GM23338 (cell line): ENCODE measurements at regions not wholly inside any gene's neighbourhood (a gene's known extent, or its start where the extent isn't known, plus 50 kb on each side); places are given as distances from the start of the nearest gene placed in this dataset.

ENCODE experiments used
- ATAC-seq: fragments of 200-7000 bp; cut with Tn5 transposase; 3 replicates; pipeline ENCODE4 v1.9.1; 2020
- DNase-seq: peaks from one replicate; pipeline ENCODE4 v3.0.0-alpha.2; 2015; ENCODE audit warnings: low spot score
- H2AFZ ChIP-seq: fragments of 200-600 bp; sonication (generic); 2 replicates; pipeline ENCODE4 v1.8.0; 2016; ENCODE audit warnings: antibody characterized with exemption, mild to moderate bottlenecking, moderate library complexity
- H3F3A ChIP-seq: fragments of 200-600 bp; sonication (generic); replicated peaks from 2 replicates; pipeline ENCODE4 v1.8.0; 2017; ENCODE audit warnings: antibody characterized with exemption, mixed run types, low read depth
- H3K27ac ChIP-seq: fragments of 200-600 bp; sonication (generic); 2 replicates; pipeline ENCODE4 v1.6.1; 2016; ENCODE audit warnings: low read depth
- H3K27me3 ChIP-seq: fragments of 200-600 bp; sonication (generic); 2 replicates; pipeline ENCODE4 v1.8.0; 2016; ENCODE audit warnings: mild to moderate bottlenecking, mixed run types, moderate library complexity; ENCODE audit not compliant: insufficient read depth
- H3K36me3 ChIP-seq: fragments of 200-600 bp; sonication (generic); 2 replicates; pipeline ENCODE4 v1.8.0; 2016; ENCODE audit warnings: mild to moderate bottlenecking; ENCODE audit not compliant: insufficient read depth
- H3K4me1 ChIP-seq: fragments of 200-600 bp; sonication (generic); 2 replicates; pipeline ENCODE4 v1.8.0; 2016; ENCODE audit warnings: mild to moderate bottlenecking, moderate library complexity; ENCODE audit not compliant: insufficient read depth
- H3K4me2 ChIP-seq: fragments of 200-600 bp; sonication (generic); 2 replicates; pipeline ENCODE4 v1.7.1; 2017; ENCODE audit warnings: mixed run types
- H3K4me3 ChIP-seq: fragments of 200-600 bp; sonication (generic); 2 replicates; pipeline ENCODE4 v1.6.1; 2016; ENCODE audit warnings: mixed run types
- H3K79me2 ChIP-seq: fragments of 200-600 bp; sonication (generic); replicated peaks from 2 replicates; pipeline ENCODE4 v1.8.0; 2017; ENCODE audit warnings: mild to moderate bottlenecking; ENCODE audit not compliant: insufficient read depth
- H3K9me2 ChIP-seq: fragments of 200-600 bp; sonication (generic); 2 replicates; pipeline ENCODE4 v1.8.0; 2017; ENCODE audit not compliant: insufficient read depth
- H4K20me1 ChIP-seq: fragments of 200-600 bp; sonication (generic); replicated peaks from 2 replicates; pipeline ENCODE4 v1.8.0; 2017; ENCODE audit warnings: mild to moderate bottlenecking; ENCODE audit not compliant: insufficient read depth
- H3K27ac Mint-ChIP-seq: 2 replicates; pipeline ENCODE4 v1.8.0; 2020; ENCODE audit warnings: inconsistent platforms, mild to moderate bottlenecking, moderate library complexity, mixed read lengths
- H3K27me3 Mint-ChIP-seq: 3 replicates; pipeline ENCODE4 v1.8.0; 2022; ENCODE audit warnings: low read depth, mild to moderate bottlenecking, moderate library complexity, mixed read lengths, inconsistent platforms; ENCODE audit not compliant: insufficient read depth, poor library complexity
- H3K36me3 Mint-ChIP-seq: 3 replicates; pipeline ENCODE4 v1.8.0; 2021; ENCODE audit warnings: low read depth, mild to moderate bottlenecking, inconsistent platforms, moderate library complexity, mixed read lengths
- H3K4me1 Mint-ChIP-seq: 3 replicates; pipeline ENCODE4 v1.8.0; 2020; ENCODE audit warnings: mild to moderate bottlenecking, inconsistent platforms, mixed read lengths
- H3K4me3 Mint-ChIP-seq: 3 replicates; pipeline ENCODE4 v1.8.0; 2021; ENCODE audit warnings: moderate library complexity, mild to moderate bottlenecking, inconsistent platforms, mixed read lengths
- H3K9me3 Mint-ChIP-seq: 3 replicates; pipeline ENCODE4 v1.8.0; 2020; ENCODE audit warnings: moderate library complexity, mild to moderate bottlenecking, inconsistent platforms, mixed read lengths
- CREB1 ChIP-seq: fragments of 250-450 bp; sonication (Bioruptor Pico); IDR thresholded peaks from 2 replicates; pipeline ENCODE4 v1.5.0; 2020; ENCODE audit warnings: low read depth, mild to moderate bottlenecking, moderate library complexity
- EZH2 ChIP-seq: fragments of 200-600 bp; sonication (generic); IDR thresholded peaks from one replicate; pipeline ENCODE4 v1.8.0; 2017; ENCODE audit warnings: antibody characterized with exemption, mild to moderate bottlenecking, low read depth; ENCODE audit not compliant: unreplicated experiment
- EZH2phosphoT487 ChIP-seq: fragments of 200-600 bp; sonication (generic); IDR thresholded peaks from one replicate; pipeline ENCODE4 v1.8.1; 2018; ENCODE audit warnings: antibody characterized with exemption; ENCODE audit not compliant: unreplicated experiment
- JUNB ChIP-seq: IDR thresholded peaks from one replicate; pipeline ENCODE4 v1.6.1; 2016; ENCODE audit warnings: antibody characterized with exemption; ENCODE audit not compliant: unreplicated experiment
- REST ChIP-seq: IDR thresholded peaks from one replicate; pipeline ENCODE4 v1.6.1; 2018; ENCODE audit warnings: antibody characterized with exemption; ENCODE audit not compliant: unreplicated experiment
- STAT1 ChIP-seq: IDR thresholded peaks from one replicate; pipeline ENCODE4 v1.6.1; 2016; ENCODE audit warnings: antibody characterized with exemption; ENCODE audit not compliant: unreplicated experiment
- ZNF114 ChIP-seq: fragments of 250-450 bp; sonication (Bioruptor Pico); IDR thresholded peaks from 2 replicates; pipeline ENCODE4 v1.5.0; 2020; ENCODE audit warnings: mild to moderate bottlenecking, moderate library complexity
- TF ChIP-seq, protein P1 (sequence below), 2 experiments: fragments of 200-600 bp in 1 of 2; sonication (generic) in 1 of 2; conservative IDR thresholded peaks; 2 replicates each; pipeline versions ENCODE4 v1.5.1 to v1.6.1; 2016 to 2017; ENCODE audit warnings: antibody characterized with exemption in 2 of 2, low read depth in 2 of 2, mild to moderate bottlenecking in 2 of 2, moderate library complexity in 1 of 2
- TF ChIP-seq, protein P2 (sequence below): fragments of 250-450 bp; sonication (Bioruptor Pico); IDR thresholded peaks from 2 replicates; pipeline ENCODE4 v1.5.0; 2020; ENCODE audit warnings: mild to moderate bottlenecking, moderate library complexity

DNA sequence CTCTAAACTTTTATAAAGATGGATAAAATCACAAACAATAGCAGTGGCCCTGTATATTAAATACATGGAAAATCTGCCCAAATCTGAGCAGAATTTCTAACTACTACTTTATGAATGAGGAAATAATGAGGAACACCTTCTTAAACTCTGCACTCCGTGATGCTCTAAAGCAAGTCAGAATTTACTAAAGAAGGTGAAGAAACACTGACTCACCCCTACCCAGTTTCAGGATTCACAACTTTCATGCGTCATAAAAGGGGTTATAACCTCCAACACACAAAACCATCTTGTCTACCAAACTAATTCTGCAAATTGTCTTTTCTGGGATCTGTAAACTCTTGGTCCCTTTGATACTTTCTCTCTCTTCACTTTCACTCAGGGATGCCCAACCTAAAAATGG lies 561.1 kb upstream of the ACO1 start (continued):
- TF ChIP-seq REST (no peak), CREB1 (CRISPR knock-in tag) (no peak), ZNF114 (CRISPR knock-in tag) (no peak), EZH2phosphoT487 (no peak), STAT1 (no peak), JUNB (no peak)
- TF ChIP-seq, protein P1, sequence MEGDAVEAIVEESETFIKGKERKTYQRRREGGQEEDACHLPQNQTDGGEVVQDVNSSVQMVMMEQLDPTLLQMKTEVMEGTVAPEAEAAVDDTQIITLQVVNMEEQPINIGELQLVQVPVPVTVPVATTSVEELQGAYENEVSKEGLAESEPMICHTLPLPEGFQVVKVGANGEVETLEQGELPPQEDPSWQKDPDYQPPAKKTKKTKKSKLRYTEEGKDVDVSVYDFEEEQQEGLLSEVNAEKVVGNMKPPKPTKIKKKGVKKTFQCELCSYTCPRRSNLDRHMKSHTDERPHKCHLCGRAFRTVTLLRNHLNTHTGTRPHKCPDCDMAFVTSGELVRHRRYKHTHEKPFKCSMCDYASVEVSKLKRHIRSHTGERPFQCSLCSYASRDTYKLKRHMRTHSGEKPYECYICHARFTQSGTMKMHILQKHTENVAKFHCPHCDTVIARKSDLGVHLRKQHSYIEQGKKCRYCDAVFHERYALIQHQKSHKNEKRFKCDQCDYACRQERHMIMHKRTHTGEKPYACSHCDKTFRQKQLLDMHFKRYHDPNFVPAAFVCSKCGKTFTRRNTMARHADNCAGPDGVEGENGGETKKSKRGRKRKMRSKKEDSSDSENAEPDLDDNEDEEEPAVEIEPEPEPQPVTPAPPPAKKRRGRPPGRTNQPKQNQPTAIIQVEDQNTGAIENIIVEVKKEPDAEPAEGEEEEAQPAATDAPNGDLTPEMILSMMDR (conservative IDR thresholded peaks at IDR 0.05; ENCODE audit: low read depth in 2 of 2): no peak

DNA sequence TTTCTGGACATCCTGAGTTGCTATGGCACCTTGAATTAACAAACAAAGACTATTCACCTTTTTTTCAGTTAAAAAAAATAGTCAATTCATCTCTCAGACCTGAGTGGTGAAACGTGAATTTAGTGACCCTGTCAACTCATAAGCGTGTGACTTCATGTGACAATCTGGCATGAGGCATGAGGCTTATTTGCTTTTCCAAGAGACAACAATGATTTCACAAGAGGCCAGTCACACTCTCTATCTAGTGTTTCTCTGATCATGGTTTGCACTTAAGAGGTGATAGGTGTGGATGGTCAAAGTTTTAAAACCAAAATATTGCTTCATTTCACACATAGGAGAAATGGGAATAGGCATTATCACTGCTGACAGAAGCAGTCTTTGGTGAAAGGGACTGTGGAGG lies 559.6 kb upstream of the ACO1 start:
- Histone ChIP-seq H3K4me2 (no peak overlapping the region), H3K4me3 (no peak overlapping the region), H3K27ac (no peak overlapping the region), H3K9me2 (0 out of 2 replicates have a peak, but pooled peaks cover 3% of the 10 kb centered on the region), H3K4me1 (peaks cover 9% of the 10 kb centered on the region; the same call in 1 of the 2 replicates), H3K36me3 (no peaks in the 10 kb centered on the region), H3K79me2 (no peaks in the 10 kb centered on the region), H3F3A (no peaks in the 10 kb centered on the region), H2AFZ (no peak overlapping the region), H3K27me3 (no peaks in the 10 kb centered on the region), H4K20me1 (no peaks in the 10 kb centered on the region)
- peaks cover 9% of the 10 kb centered on the region for H3K36me3 Mint-ChIP-seq
- peaks cover 3% of the 10 kb centered on the region for H3K27me3 Mint-ChIP-seq
- TF ChIP-seq REST (no peak), STAT1 (no peak), ZNF114 (CRISPR knock-in tag) (no peak), EZH2phosphoT487 (no peak), EZH2 (no peak)
- TF ChIP-seq, protein P2, sequence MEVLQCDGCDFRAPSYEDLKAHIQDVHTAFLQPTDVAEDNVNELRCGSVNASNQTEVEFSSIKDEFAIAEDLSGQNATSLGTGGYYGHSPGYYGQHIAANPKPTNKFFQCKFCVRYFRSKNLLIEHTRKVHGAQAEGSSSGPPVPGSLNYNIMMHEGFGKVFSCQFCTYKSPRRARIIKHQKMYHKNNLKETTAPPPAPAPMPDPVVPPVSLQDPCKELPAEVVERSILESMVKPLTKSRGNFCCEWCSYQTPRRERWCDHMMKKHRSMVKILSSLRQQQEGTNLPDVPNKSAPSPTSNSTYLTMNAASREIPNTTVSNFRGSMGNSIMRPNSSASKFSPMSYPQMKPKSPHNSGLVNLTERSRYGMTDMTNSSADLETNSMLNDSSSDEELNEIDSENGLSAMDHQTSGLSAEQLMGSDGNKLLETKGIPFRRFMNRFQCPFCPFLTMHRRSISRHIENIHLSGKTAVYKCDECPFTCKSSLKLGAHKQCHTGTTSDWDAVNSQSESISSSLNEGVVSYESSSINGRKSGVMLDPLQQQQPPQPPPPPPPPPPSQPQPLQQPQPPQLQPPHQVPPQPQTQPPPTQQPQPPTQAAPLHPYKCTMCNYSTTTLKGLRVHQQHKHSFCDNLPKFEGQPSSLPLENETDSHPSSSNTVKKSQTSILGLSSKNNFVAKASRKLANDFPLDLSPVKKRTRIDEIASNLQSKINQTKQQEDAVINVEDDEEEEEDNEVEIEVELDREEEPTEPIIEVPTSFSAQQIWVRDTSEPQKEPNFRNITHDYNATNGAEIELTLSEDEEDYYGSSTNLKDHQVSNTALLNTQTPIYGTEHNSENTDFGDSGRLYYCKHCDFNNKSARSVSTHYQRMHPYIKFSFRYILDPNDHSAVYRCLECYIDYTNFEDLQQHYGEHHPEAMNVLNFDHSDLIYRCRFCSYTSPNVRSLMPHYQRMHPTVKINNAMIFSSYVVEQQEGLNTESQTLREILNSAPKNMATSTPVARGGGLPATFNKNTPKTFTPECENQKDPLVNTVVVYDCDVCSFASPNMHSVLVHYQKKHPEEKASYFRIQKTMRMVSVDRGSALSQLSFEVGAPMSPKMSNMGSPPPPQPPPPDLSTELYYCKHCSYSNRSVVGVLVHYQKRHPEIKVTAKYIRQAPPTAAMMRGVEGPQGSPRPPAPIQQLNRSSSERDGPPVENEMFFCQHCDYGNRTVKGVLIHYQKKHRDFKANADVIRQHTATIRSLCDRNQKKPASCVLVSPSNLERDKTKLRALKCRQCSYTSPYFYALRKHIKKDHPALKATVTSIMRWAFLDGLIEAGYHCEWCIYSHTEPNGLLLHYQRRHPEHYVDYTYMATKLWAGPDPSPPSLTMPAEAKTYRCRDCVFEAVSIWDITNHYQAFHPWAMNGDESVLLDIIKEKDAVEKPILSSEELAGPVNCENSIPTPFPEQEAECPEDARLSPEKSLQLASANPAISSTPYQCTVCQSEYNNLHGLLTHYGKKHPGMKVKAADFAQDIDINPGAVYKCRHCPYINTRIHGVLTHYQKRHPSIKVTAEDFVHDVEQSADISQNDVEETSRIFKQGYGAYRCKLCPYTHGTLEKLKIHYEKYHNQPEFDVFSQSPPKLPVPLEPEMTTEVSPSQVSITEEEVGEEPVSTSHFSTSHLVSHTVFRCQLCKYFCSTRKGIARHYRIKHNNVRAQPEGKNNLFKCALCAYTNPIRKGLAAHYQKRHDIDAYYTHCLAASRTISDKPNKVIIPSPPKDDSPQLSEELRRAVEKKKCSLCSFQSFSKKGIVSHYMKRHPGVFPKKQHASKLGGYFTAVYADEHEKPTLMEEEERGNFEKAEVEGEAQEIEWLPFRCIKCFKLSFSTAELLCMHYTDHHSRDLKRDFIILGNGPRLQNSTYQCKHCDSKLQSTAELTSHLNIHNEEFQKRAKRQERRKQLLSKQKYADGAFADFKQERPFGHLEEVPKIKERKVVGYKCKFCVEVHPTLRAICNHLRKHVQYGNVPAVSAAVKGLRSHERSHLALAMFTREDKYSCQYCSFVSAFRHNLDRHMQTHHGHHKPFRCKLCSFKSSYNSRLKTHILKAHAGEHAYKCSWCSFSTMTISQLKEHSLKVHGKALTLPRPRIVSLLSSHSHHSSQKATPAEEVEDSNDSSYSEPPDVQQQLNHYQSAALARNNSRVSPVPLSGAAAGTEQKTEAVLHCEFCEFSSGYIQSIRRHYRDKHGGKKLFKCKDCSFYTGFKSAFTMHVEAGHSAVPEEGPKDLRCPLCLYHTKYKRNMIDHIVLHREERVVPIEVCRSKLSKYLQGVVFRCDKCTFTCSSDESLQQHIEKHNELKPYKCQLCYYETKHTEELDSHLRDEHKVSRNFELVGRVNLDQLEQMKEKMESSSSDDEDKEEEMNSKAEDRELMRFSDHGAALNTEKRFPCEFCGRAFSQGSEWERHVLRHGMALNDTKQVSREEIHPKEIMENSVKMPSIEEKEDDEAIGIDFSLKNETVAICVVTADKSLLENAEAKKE (CRISPR knock-in tag): no peak
- peaks cover 22% of the 10 kb centered on the region for H3K9me3 Mint-ChIP-seq
- H3K4me1 Mint-ChIP-seq: peaks cover 3% of the 10 kb centered on the region; the same call in 1 of the 3 replicates
- DNase-seq (no peak), ATAC-seq (no peak)
- no peak overlapping the region for H3K27ac Mint-ChIP-seq
- H3K4me3 Mint-ChIP-seq: no peak overlapping the region
